HG03103 (cell line): ENCODE measurements at regions not wholly inside any gene's neighbourhood (a gene's known extent, or its start where the extent isn't known, plus 50 kb on each side); places are given as distances from the start of the nearest gene placed in this dataset.

Source experiments
- ATAC-seq: cut with Tn5 transposase; IDR thresholded peaks from one replicate; pipeline ENCODE4 v1.9.1; 2021; ENCODE audit warnings: low read depth; ENCODE audit not compliant: unreplicated experiment

DNA sequence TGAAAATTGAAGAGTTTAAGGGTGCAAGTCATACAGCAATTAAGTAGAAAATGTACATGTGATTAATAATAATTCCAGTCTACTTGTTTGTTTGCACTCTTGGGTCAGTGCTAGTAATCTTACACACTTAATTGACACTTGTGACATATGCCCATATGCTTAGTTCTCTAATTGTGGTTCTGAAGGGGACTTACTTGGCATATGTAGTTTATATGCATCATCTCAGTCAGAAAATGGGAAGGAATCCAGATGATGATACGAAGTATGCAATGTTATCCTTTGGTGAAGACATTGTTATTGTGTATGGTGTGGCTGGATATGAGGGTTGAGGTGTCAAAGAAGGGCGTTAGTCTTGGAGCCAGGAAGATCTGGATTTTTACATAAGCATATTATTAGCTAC, 193.5 kb upstream of the HDAC9 start:
- ATAC-seq = no peak

DNA sequence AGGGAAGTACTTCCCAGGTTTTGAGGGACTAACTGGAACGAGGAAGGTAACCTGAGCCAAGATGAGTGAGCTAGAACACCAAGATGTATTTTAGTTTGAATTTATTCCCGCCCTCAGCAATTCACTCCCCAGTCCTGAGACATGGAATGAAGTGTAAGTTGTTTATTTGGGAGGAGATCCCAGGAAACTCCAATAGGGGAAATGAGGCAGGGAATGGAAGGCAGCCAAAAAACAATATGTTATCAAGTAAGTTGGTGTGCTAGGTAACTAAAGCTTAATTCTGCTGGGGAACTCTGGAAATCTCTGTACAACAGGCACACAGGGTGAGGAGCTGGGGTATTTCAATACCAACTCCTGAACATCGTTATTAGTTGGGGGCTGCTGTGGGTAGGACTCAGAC, 189.7 kb upstream of the HDAC9 start:
- no peak for ATAC-seq

DNA sequence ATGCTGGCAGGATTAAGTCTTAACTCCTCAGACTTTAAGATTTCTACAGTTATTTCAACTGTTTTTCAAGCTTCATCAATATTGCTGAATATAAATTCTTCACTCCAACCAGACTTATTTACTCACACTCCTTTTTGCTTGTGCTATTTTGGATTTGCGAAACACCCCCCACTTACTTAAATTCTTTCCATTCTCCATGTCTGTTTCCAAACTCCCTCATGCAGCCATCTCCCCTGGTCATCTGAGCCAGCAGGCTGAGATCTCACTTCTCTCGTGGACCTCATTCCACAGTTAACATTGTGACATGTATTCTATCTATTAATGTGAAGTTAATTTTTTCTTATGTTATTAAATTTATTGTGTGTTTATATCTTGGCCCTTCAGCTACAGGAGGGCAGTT, 188.9 kb upstream of the HDAC9 start:
- ATAC-seq = no peak

DNA sequence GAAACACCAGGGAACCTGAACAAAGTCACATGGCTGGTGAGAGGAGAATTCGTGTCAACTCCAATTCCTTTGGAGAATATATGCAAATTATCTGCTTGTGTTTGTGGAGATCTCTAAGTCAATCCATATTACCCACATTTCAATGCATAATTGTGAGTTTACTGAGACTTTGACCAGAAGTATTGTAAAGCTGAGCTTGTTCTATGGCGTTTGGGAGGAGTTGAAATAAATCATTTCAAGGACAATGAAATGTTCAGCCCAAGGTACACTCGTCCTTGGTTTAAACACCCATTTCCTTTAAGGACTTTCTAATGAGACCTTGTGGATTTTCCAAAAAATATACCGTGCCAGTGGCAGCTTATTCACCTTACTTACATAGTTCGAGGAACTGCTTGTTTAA, 186.6 kb upstream of the HDAC9 start:
- ATAC-seq = no peak

DNA sequence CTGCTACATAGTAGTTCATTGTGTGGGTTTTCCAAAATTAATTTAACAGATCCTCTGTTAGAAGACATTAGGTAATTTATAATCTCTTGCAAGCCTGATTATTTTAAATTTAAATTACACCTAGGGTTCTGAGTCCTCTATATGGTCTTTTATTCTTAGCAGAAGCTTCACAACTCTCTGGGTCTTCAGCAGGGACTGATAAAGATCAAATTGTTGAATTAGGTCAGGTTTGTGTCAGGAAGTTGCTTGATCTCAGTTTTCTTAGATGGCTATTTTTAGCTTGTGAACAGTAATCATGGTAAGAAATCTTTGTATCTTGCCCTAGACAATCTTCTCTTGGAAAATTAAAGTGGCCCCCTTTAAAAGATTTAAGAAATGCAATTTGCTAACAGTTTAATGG, 183.1 kb upstream of the HDAC9 start:
- ATAC-seq = no peak

DNA sequence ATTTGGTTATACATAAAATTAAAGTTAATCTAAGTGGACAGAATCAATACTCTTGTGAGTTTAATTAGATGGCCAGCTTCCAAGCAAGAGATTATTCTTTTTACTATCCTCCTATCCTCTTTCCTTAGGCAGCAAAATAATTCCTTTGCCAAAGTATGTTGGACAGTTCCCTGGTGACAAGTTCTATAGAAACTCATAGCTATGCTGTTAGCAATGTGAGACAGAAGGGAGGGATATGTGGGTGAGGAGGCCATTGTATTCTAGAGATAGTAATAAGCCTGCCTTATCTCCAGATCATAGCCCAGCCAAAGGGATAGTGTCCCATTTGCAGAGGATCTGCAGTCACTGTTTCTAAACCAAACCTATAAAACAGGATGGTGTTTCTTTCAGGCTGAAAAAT, 181.6 kb upstream of the HDAC9 start:
- no peak for ATAC-seq

DNA sequence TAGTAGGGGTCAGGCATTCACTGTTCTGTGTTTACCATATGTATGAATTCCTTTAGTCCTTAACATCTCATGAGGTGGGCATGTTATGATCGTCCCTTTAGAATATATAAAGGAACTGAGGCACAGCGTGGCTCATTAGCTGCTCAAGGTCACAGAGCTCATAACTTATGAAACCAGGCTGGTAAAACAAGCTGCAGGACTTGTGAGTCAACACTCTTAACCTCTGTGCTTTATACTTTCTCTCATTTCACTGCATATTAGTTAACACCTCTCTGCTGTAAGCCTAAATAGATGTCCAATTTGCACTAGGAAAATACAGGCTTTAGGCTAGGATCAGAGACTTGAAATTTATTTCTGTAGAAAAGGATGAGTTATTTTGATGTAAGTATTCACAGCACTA, 180.3 kb upstream of the HDAC9 start:
- ATAC-seq = no peak

DNA sequence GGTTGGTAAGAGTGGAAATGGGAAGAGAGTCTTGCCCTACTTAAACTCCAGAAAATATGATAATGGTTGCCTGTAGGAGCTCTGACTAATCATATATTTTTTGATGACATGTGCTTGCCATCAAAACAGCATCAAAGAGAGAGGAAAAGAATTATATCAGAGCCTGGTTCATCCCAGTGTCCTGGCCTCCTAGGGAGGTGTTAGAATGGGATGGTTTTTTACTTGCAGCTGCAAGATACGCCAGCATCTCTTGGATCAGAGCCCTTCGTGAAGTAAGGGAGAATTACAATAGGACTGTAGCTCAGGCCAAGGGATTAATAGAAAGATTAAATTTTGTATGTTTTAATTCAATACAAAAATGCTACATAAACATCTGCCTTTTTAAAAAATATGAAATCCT, 177.6 kb upstream of the HDAC9 start:
- ATAC-seq = no peak

DNA sequence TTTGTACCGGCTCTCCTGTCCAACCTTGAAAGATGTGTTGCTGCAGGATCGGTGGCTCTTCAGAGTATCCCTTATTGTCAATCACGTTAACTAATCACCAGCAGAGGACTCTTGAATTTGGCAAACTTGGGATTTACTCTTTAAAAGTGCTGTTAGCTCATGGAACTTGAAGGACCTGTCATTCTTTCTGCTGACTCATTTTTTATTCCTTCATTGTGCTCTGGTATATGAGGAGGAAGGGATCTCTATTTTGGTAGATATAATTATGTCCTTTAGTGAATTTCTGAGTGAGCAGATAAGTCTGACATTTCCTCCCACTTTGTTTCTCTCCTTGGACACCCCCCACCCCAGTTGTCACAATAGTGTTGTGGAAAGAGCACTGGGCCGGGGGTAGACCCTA, 175.1 kb upstream of the HDAC9 start:
- no peak for ATAC-seq

DNA sequence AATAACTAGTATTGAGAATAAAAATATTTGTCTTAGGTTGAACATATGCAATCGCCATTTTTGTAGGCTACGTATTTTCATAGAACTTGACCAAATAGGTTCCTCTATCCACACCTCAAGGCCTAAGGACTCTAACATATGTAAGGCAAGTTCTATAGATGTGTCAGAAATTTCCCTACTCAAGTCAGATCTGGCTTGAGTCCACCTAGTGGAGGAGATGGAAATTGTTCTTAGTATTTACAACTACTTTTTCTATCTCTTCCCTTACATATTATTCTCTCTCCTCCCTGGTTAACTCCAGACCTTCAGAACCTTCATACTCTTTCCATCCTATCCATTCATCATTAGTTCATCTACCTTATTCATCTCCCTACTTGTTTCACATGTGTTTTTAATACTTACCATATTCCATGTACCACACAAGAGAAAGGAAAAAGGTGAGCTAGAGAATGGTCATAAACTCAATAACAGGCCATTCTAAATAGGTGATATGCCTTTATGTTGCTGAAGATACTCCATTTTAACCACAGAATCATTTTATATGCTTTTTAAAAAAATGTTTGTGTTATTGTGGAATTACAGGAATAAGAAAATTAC, 174.5 kb upstream of the HDAC9 start:
- ATAC-seq = peak; percentile 91

DNA sequence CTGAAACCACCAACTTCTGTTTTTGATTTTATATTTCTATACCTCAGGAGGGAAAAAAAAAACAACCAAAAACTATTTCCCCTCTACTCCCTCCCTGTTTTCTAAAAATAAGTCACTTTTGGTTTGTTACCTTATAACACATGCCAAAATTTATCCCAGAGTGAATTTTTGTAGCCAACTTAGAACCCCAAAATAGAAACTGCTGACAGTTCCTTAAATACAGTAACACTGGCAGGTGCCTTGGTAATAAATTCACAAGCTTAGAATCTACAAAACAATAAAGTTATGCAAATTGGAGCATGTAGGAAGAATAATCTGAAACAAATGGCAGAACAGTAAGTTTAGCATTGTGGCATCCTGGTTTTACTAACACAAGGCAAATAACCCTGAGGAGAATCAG, 165.0 kb upstream of the HDAC9 start:
- ATAC-seq = no peak

DNA sequence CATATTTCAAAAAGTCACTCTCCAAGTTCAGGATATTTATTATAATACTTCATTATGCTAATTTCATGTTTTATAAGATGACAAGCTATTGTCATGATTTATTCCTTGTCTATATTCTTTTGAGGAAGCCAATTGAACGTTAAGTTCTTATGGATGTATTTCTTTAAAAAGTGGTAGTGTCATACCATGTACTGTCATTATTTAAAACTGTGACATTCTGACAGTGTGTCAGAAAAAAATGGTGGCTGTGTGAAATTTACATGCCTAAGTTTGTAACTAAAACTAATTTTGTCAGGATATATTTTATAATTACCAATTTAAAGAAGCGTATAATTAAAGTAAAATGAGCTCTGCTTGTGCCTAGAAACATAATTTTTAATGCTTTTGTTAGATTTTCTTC, 158.9 kb upstream of the HDAC9 start:
- ATAC-seq = no peak

DNA sequence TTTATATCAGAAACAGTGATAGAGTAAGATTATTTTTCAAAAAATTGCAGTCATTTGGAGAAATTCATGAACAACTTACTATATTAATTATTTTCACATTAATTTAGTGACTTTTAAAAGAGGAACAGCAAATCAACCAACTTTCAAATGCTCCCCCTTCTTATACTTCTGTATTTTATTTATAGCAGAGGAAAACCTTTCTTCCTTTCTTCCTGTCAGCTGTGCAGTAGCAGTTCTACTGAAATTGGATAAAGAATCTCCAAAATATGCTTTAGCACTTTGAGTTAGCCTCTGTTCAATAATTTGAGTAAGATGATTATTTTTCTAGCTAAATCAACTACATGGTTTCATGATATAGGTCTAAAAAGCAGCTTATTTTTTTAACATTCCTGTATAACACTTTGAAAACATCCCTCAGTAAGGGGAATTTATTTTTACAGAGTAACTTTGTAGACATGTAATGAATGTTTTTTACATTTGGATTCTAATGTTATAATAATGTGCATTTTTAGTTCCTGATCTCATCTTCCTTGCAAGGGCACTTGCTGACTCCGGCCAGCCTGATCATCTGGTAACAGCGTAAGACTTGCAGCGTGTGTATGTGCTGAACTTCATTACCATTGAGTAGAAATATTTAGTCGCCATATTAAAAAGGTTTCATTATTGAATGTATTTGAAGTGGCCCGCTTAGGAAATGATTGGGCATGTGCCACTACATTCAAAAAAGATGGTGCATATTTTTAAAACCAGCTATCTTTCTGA, 158.3 kb upstream of the HDAC9 start:
- ATAC-seq = no peak

DNA sequence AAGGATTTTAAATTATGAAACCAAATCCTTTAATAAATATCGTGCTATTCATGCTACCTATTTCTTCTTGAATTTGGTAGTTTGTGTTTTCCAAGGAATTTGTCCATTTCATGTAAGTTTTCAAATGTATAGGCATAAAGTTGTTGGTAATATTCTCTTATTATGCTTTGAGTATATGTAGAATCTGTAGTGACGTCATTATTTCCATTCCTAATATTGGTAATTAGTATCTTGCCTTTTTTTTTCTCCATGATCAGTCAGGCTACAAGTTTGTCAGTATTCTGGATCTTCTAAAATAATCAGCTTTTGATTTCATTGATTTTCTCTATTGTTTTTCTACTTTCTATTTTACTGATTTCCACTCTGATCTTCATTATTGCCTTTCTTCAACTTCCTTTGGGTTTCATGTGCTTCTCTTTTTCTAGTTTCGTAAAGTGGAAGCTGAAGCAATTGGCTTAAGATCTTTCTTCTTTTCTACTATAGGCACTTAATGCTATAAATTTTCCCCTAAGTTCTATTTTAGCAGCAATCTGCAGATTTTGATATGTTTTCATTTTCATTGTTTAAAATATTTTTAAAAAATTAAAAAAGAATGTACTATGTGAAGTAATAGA, 156.5 kb upstream of the HDAC9 start:
- ATAC-seq = no peak

DNA sequence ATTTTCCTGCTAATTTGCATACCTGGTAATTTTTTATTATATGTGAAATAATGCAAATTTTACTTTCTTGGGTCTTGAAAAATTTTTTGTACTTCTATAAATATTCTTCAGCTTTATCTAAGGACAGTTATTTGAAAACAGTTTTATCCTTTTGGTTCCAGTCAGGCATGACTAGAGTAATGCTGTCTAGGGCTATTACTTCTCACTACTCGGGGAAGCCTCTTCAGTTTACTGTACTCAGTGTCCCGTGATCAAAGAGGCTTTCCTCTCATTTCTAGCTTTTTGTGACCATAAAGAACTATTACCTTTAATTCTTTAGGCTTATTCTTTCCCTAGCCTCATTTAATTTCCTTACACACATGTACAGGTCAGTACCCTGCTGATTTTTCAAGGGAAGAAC, 153.8 kb upstream of the HDAC9 start:
- no peak for ATAC-seq

DNA sequence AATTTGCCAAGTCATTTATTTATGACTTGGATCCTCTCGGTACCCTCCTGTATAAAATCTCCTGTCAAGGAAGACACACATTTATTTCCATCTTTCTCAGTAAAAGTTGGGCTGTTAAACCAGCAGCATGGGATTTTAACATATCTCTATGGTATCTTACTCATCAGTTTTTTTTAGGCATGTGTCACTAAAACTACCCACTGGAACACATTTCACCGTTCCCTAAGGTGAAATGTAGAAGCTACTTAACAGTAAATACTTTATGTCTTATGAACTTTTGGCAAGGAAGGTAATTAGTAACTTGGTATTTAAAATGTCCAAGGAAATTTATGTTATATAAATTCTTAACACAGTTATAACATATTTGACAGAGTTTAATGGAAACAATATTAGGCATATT, 152.5 kb upstream of the HDAC9 start:
- no peak for ATAC-seq

DNA sequence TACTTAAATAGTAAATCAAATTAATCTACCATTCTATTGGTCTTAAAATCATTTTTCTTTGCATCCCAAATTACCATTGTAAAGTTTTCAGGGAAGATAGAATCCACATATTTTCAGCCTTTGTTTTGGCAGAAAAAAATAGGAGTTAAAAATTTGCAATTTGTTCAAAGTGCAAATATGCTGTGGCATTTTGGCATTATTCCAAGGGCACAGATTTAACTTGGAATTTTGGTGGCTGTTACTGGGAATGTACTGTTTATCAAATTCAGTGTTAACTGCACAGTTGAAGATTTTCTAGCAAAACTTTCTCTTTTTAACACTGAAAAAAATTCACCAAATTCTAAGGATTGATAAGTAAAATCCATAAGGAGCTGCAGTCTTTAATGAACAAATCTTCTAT, 151.0 kb upstream of the HDAC9 start:
- ATAC-seq = no peak

DNA sequence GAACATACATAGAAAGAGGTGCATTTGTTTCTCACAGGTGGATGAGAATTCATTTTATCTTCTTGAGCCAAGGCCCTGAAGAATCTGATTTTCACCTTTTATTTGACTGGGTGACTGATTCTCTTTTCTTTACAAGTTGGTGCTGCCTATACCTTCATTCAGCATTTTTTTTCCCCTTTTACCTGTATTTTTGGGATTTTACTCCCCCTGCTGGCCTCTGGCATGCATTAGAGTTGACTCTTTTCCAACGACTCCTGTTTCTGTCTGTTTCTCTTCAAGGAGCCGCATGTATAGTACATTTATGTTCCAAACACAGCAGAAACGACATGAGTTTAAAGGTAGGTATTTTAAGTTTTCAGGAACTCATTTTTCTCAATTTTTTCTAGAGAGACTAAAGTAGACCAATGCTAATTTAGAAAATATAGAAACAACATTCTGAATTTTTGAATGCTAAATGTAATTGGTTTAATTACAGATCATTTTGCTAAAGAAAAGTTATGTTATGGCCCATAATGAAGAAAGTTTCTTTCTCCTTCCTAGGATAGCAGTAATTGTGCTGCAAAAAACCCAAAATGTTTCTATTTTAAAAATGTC, 149.8 kb upstream of the HDAC9 start:
- ATAC-seq = peak; percentile 70

DNA sequence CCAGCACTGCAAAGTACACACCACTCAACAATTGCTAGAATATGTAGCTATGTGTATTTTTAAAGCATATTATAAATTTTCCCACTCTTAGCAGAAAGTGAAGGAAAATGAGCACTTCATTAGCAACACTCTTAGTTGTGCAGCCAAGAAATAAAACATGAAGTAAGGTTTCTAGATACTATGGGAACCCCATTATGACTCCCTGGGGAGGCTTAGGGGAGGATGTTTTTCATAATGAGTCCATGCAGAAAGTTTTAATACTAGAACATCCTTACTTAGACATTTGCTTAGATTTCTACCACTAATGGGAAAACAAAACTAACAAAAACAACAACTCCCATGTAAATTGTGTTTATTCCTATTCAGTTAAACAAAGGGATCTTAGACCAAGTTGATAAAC, 148.4 kb upstream of the HDAC9 start:
- ATAC-seq = no peak

DNA sequence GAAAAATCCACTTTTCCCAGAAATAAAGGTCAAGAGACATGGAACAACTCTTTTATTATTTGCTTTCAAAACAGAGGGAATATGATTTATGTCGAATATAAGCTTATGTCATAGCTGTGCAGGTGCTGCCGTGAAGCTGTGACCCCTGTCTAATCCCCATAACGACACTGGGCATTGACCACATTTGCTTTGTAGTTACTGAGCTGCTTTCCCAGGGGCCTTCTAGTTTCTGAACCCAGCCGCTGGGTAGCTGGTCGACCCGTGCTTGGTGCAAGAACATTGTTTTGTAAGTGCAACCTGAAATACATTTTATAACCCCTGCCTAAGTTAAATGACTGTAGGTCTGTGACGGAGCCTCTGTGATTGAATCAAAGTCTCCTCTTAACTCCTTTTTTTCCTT, 144.9 kb upstream of the HDAC9 start:
- no peak for ATAC-seq

DNA sequence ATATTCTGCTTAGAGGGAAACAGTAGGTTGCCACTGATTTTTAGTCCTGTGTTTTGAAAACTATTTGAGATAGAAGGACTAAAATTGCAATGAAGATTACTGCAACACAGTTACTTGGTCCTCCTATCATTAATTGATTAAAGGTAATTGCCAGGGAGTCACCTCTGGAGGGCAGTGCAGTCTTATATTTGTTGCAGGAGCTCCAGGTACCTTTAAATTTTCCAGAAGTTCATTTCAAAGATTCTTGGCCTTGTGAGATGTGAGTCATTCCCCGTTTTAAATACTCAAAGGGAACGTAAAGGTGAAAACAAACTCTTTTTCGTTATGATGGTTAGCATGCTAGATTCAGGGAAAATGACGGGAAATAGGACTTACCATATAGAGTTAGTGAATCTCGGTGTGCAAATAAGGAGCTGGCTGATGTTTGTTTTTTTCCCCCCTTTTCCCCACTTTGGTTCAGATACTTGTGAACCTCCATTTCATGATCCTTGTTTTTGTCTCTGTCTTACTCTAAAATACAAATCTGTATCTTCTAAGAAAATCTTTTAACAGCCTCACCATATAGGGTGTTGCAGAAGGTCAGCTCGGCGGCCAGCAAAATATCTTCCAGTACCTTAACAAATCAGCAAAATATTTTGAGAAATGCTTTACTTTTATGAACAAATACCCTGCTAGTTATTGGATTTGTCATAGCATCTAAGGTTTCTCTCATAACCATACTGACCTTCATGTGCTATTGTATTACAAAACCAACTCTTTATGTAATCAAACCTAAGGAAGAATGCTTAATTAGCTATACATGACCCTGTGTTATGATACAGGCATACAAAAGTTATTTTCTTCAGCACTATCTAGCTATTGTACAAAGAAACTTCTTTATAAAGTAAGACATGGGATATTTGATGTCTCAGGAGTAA, 143.0 kb upstream of the HDAC9 start:
- ATAC-seq = peak; percentile 62
